ENCODE measurements at regions not wholly inside any gene's neighbourhood (a gene's known extent, or its start where the extent isn't known, plus 50 kb on each side); places are given as distances from the start of the nearest gene placed in this dataset.

- TF ChIP-seq ZFX (IDR thresholded peaks at IDR 0.05; ENCODE audit: borderline replicate concordance) (no peak), CTCF (IDR thresholded peaks at IDR 0.05) (no peak)
- H3K27ac ChIP-seq, result no peak overlapping the region
Observed at GRCh38 chr12:127360580-127360979, 906.4 kb upstream of the TMEM132C start.

- TF ChIP-seq CTCF (IDR thresholded peaks at IDR 0.05) (no peak), ZFX (IDR thresholded peaks at IDR 0.05; ENCODE audit: borderline replicate concordance) (no peak)
Observed at GRCh38 chr12:127362121-127362520, 904.8 kb upstream of the TMEM132C start.

GRCh38 chr12:127363392-127363791 is 903.6 kb upstream of the TMEM132C start:
- TF ChIP-seq CTCF (IDR thresholded peaks at IDR 0.05) (peak; percentile 63), ZFX (IDR thresholded peaks at IDR 0.05; ENCODE audit: borderline replicate concordance) (no peak)
- H3K27ac ChIP-seq, result no peak overlapping the region

More at GRCh38 chr12:127362121-127362520, 904.8 kb upstream of the TMEM132C start:
- H3K27ac ChIP-seq, result no peak overlapping the region

- H3K27ac ChIP-seq, result no peak overlapping the region
- no peak for TF ChIP-seq CTCF (IDR thresholded peaks at IDR 0.05)
- no peak for TF ChIP-seq ZFX (IDR thresholded peaks at IDR 0.05; ENCODE audit: borderline replicate concordance)
Observed at GRCh38 chr12:127373559-127373958, 893.4 kb upstream of the TMEM132C start.

- no peak for TF ChIP-seq ZFX (IDR thresholded peaks at IDR 0.05; ENCODE audit: borderline replicate concordance)
Observed at GRCh38 chr12:127374447-127374846, 892.5 kb upstream of the TMEM132C start.

GRCh38 chr12:127381043-127381668 is 885.8 kb upstream of the TMEM132C start:
- no peak overlapping the region for H3K27ac ChIP-seq
- peak; percentile 98 for TF ChIP-seq CTCF (IDR thresholded peaks at IDR 0.05)
- no peak for TF ChIP-seq ZFX (IDR thresholded peaks at IDR 0.05; ENCODE audit: borderline replicate concordance)

More at GRCh38 chr12:127374447-127374846, 892.5 kb upstream of the TMEM132C start:
- H3K27ac ChIP-seq, result no peak overlapping the region

GRCh38 chr12:127381681-127382080 is 885.3 kb upstream of the TMEM132C start:
- TF ChIP-seq CTCF (IDR thresholded peaks at IDR 0.05) (no peak), ZFX (IDR thresholded peaks at IDR 0.05; ENCODE audit: borderline replicate concordance) (no peak)
- H3K27ac ChIP-seq, result no peak overlapping the region

- TF ChIP-seq CTCF (IDR thresholded peaks at IDR 0.05), result no peak
- no peak for TF ChIP-seq ZFX (IDR thresholded peaks at IDR 0.05; ENCODE audit: borderline replicate concordance)
- no peak overlapping the region for H3K27ac ChIP-seq
Observed at GRCh38 chr12:127383281-127383680, 883.7 kb upstream of the TMEM132C start.
